ENCODE measurements at regions not wholly inside any gene's neighbourhood (a gene's known extent, or its start where the extent isn't known, plus 50 kb on each side); places are given as distances from the start of the nearest gene placed in this dataset.

- no peak overlapping the region for H3K4me2 ChIP-seq (ENCODE audit: low read depth, low read length)
- H3K27ac ChIP-seq (ENCODE audit: low read length): no peak overlapping the region
- TF ChIP-seq CTCF (IDR thresholded peaks at IDR 0.05; ENCODE audit: low read length) (no peak), EZH2phosphoT487 (IDR thresholded peaks at IDR 0.05; ENCODE audit: low read length) (no peak), EZH2 (optimal IDR thresholded peaks at IDR 0.05; ENCODE audit: low read depth, low read length) (no peak)
- no peak overlapping the region for H3K9ac ChIP-seq (ENCODE audit: low read length)
- no peak overlapping the region for H2AFZ ChIP-seq (ENCODE audit: low read length)
- no peaks in the 10 kb centered on the region for H3K4me1 ChIP-seq (ENCODE audit: low read length)
- H3F3A ChIP-seq (ENCODE audit: insufficient read depth, low read length): no peaks in the 10 kb centered on the region
- H3K27me3 ChIP-seq (replicated peaks; ENCODE audit: insufficient read depth, low read length): no peaks in the 10 kb centered on the region
- H3K36me3 ChIP-seq (replicated peaks; ENCODE audit: insufficient read depth, low read length): no peaks in the 10 kb centered on the region
- H3K9me3 ChIP-seq (replicated peaks; ENCODE audit: insufficient read depth, low read length): no peaks in the 10 kb centered on the region
- DNase-seq: no peak
- no peaks in the 10 kb centered on the region for H3K79me2 ChIP-seq (ENCODE audit: low read length)
- no peaks in the 10 kb centered on the region for H3K9me2 ChIP-seq (replicated peaks; ENCODE audit: insufficient read depth, low read length)
- H4K20me1 ChIP-seq (ENCODE audit: insufficient read depth, low read length): no peaks in the 10 kb centered on the region
- no peak overlapping the region for H3K4me3 ChIP-seq (ENCODE audit: low read length)
These were observed 177.9 kb downstream of the BLID start for GRCh38 chr11:121938076-121938475.

DNA sequence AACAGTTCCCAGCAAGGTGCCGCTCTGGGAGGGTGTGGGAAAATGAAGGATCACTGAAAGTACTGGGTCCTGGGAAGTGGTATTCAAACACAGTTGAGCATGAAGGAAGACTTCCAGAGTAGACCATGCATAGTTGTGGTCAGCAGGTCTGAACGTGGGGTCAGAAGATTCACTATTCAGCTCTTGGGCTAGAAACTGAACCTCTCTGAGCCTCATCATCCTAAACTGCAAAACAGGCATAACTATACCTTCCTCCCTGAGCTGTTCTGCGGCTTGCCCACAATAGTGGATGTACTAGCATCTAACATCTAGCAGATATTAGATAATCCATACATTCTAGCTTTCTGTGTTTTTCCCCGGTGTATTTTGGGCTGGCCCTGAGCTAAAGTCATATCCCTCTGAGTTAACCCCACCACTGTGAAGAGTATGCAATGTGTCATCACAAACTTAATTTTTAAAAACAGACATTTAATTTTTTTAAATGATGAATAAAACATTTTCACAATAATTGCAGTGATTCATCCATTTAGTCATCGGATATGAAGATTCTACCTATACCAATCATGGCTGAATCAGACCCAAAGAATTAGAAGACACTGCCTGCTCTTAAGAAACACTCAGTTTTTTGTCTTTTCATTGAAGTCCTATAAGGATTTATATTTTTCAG lies 179.1 kb downstream of the BLID start:
- Histone ChIP-seq H3K9me3 (replicated peaks; ENCODE audit: insufficient read depth, low read length) (no peaks in the 10 kb centered on the region), H3K27me3 (replicated peaks; ENCODE audit: insufficient read depth, low read length) (no peaks in the 10 kb centered on the region), H3K4me3 (ENCODE audit: low read length) (no peak overlapping the region), H3K4me2 (ENCODE audit: low read depth, low read length) (no peak overlapping the region), H3K36me3 (replicated peaks; ENCODE audit: insufficient read depth, low read length) (no peaks in the 10 kb centered on the region), H3F3A (ENCODE audit: insufficient read depth, low read length) (no peaks in the 10 kb centered on the region), H3K9ac (ENCODE audit: low read length) (no peak overlapping the region), H4K20me1 (ENCODE audit: insufficient read depth, low read length) (no peaks in the 10 kb centered on the region), H2AFZ (ENCODE audit: low read length) (no peak overlapping the region), H3K4me1 (ENCODE audit: low read length) (no peaks in the 10 kb centered on the region), H3K79me2 (ENCODE audit: low read length) (no peaks in the 10 kb centered on the region), H3K27ac (ENCODE audit: low read length) (no peak overlapping the region), H3K9me2 (replicated peaks; ENCODE audit: insufficient read depth, low read length) (no peaks in the 10 kb centered on the region)
- DNase-seq: no peak
- TF ChIP-seq CTCF (IDR thresholded peaks at IDR 0.05; ENCODE audit: low read length): no peak
- no peak for TF ChIP-seq EZH2 (optimal IDR thresholded peaks at IDR 0.05; ENCODE audit: low read depth, low read length)
- no peak for TF ChIP-seq EZH2phosphoT487 (IDR thresholded peaks at IDR 0.05; ENCODE audit: low read length)

DNA sequence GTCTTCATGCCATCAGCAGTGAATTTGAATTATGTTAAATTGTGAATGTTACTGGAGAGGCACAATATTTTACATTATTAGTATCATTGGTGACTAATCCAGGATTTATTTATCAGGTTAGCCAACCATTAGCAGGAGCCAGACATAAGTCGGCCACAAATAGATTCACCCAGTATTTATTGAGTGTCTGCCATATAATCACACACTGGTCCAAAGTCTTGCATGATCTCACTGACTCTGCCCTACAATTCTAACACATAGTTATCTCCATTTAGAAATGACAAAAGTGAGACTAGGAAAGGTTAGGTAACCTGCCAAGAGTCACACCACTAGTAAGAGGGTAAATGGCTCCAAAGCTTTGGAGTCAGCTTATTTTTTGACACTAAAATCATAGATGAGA lies 179.6 kb downstream of the BLID start:
- no peak overlapping the region for H2AFZ ChIP-seq (ENCODE audit: low read length)
- H3K9ac ChIP-seq (ENCODE audit: low read length): no peak overlapping the region
- no peak for DNase-seq
- H3K9me2 ChIP-seq (replicated peaks; ENCODE audit: insufficient read depth, low read length): no peaks in the 10 kb centered on the region
- no peaks in the 10 kb centered on the region for H3K4me1 ChIP-seq (ENCODE audit: low read length)
- H3K27me3 ChIP-seq (replicated peaks; ENCODE audit: insufficient read depth, low read length): no peaks in the 10 kb centered on the region
- no peak overlapping the region for H3K4me2 ChIP-seq (ENCODE audit: low read depth, low read length)
- TF ChIP-seq EZH2 (optimal IDR thresholded peaks at IDR 0.05; ENCODE audit: low read depth, low read length) (no peak), CTCF (IDR thresholded peaks at IDR 0.05; ENCODE audit: low read length) (no peak), EZH2phosphoT487 (IDR thresholded peaks at IDR 0.05; ENCODE audit: low read length) (no peak)
- H3K79me2 ChIP-seq (ENCODE audit: low read length): no peaks in the 10 kb centered on the region
- H4K20me1 ChIP-seq (ENCODE audit: insufficient read depth, low read length): no peaks in the 10 kb centered on the region
- H3K27ac ChIP-seq (ENCODE audit: low read length): no peak overlapping the region
- H3K9me3 ChIP-seq (replicated peaks; ENCODE audit: insufficient read depth, low read length): no peaks in the 10 kb centered on the region
- no peaks in the 10 kb centered on the region for H3K36me3 ChIP-seq (replicated peaks; ENCODE audit: insufficient read depth, low read length)
- no peaks in the 10 kb centered on the region for H3F3A ChIP-seq (ENCODE audit: insufficient read depth, low read length)
- H3K4me3 ChIP-seq (ENCODE audit: low read length): no peak overlapping the region
